HCT116 (cell line): ENCODE measurements at regions not wholly inside any gene's neighbourhood (a gene's known extent, or its start where the extent isn't known, plus 50 kb on each side); places are given as distances from the start of the nearest gene placed in this dataset.

Experiments used
- ATAC-seq: fragments of 200-7000 bp; cut with Tn5 transposase; 2 replicates; pipeline ENCODE4 v1.9.1; 2020; ENCODE audit warnings: mild to moderate bottlenecking, moderate library complexity
- BruUV-seq: library from RNA; stranded (reverse); fragments of 400-500 nt; replicated peaks from 2 replicates; lab custom pipeline; 2021; lab: Mats Ljungman, UMichigan
- CTCF ChIA-PET: fragments of 300-600 bp; sonication (Branson Sonifier 250); formaldehyde crosslinking; loops from one replicate; lab custom pipeline; 2021; ENCODE audit warnings: antibody characterized with exemption; lab: Charles Lee
- POLR2A ChIA-PET: fragments of 300-600, 350-600 bp; sonication (Branson Sonifier 250); formaldehyde crosslinking; loops from one replicate; lab custom pipeline; 2021; ENCODE audit warnings: antibody characterized with exemption; lab: Charles Lee
- RAD21 ChIA-PET, 2 experiments: fragments of 300-600 bp; sonication (Branson Sonifier 250); formaldehyde crosslinking; loops; one replicate each; lab custom pipeline; 2023; ENCODE audit warnings: low total read pairs in 2 of 2; ENCODE audit not compliant: uncharacterized antibody in 2 of 2, unreplicated experiment in 2 of 2, low non-redundant PET in 1 of 2; lab: Charles Lee
- DNase-seq: peaks from one replicate; pipeline ENCODE4 v3.0.0-alpha.2; 2010; ENCODE audit warnings: low read depth, low spot score
- H2AFZ ChIP-seq: fragments of 200-600 bp; shearing (Covaris generic), sonication (generic); 2 replicates; pipeline ENCODE4 v1.6.1; 2017; ENCODE audit warnings: low read depth, mixed run types, mixed read lengths, antibody characterized with exemption, low read length; ENCODE audit not compliant: poor library complexity, severe bottlenecking
- H3K27ac ChIP-seq: 2 replicates; pipeline ENCODE4 v1.5.1; 2012; ENCODE audit warnings: low read depth, low read length
- H3K27me3 ChIP-seq: fragments of 200-600 bp; sonication (generic); 2 replicates; pipeline ENCODE4 v1.6.1; 2016; ENCODE audit warnings: mixed run types, low read length, mixed read lengths; ENCODE audit not compliant: insufficient read depth
- H3K36me3 ChIP-seq, 2 experiments: fragments of 200-500 bp in 1 of 2; fragments of 200-600 bp in 1 of 2; sonication (Bioruptor generic) in 1 of 2; sonication (generic) in 1 of 2; 2 replicates each; pipeline versions ENCODE4 v1.5.1 to v1.6.1; 2014 to 2016; ENCODE audit warnings: low read length in 2 of 2, inconsistent platforms in 1 of 2, mixed read lengths in 1 of 2, mixed run types in 1 of 2; ENCODE audit not compliant: insufficient read depth in 2 of 2, control insufficient read depth in 1 of 2
- H3K4me1 ChIP-seq, 2 experiments: fragments of 200-600 bp in 1 of 2; sonication (generic) in 1 of 2; 2 replicates each; pipeline versions ENCODE4 v1.5.1 to v1.6.1; 2012 to 2017; ENCODE audit warnings: low read length in 2 of 2, inconsistent platforms in 1 of 2, mild to moderate bottlenecking in 1 of 2, mixed read lengths in 1 of 2, mixed run types in 1 of 2, moderate library complexity in 1 of 2; ENCODE audit not compliant: insufficient read depth in 2 of 2, control insufficient read depth in 1 of 2
- H3K4me2 ChIP-seq: fragments of 200-600 bp; sonication (generic); 2 replicates; pipeline ENCODE4 v1.6.1; 2017; ENCODE audit warnings: mixed run types, low read length, mixed read lengths
- H3K4me3 ChIP-seq, 2 experiments: fragments of 200-600 bp in 1 of 2; sonication (generic) in 1 of 2; replicated peaks in 1 of 2; 2 replicates each; pipeline ENCODE4 v1.5.1; 2011 to 2016; ENCODE audit warnings: low read length in 2 of 2, control low read depth in 1 of 2, low read depth in 1 of 2, mild to moderate bottlenecking in 1 of 2, mixed read lengths in 1 of 2, mixed run types in 1 of 2
- H3K79me2 ChIP-seq: fragments of 200-600 bp; sonication (generic); 2 replicates; pipeline ENCODE4 v1.6.1; 2017; ENCODE audit warnings: mild to moderate bottlenecking, mixed run types, low read length, moderate library complexity, mixed read lengths; ENCODE audit not compliant: insufficient read depth
- H3K9ac ChIP-seq: fragments of 200-600 bp; sonication (generic); 2 replicates; pipeline ENCODE4 v1.6.1; 2016; ENCODE audit warnings: low read length, mixed read lengths
- H3K9me2 ChIP-seq: fragments of 200-600 bp; sonication (generic), shearing (Covaris generic); 2 replicates; pipeline ENCODE4 v1.6.1; 2017; ENCODE audit warnings: mixed run types, mild to moderate bottlenecking, moderate library complexity; ENCODE audit not compliant: insufficient read depth
- H3K9me3 ChIP-seq, 2 experiments: fragments of 200-500 bp in 1 of 2; fragments of 200-600 bp in 1 of 2; sonication (Bioruptor generic) in 1 of 2; sonication (generic) in 1 of 2; 2 replicates each; pipeline ENCODE4 v1.6.1; 2014 to 2017; ENCODE audit warnings: low read length in 2 of 2, mixed read lengths in 2 of 2, inconsistent platforms in 1 of 2, low read depth in 1 of 2, mild to moderate bottlenecking in 1 of 2, mixed run types in 1 of 2, moderate library complexity in 1 of 2; ENCODE audit not compliant: control insufficient read depth in 1 of 2, insufficient read depth in 1 of 2
- H4K20me1 ChIP-seq: fragments of 200-600 bp; sonication (generic), shearing (Covaris generic); 2 replicates; pipeline ENCODE4 v1.6.1; 2017; ENCODE audit warnings: mixed run types, mild to moderate bottlenecking, moderate library complexity; ENCODE audit not compliant: insufficient read depth
- CBX3 ChIP-seq: IDR thresholded peaks from 2 replicates; pipeline ENCODE4 v1.6.1; 2012; ENCODE audit warnings: low read depth
- CEBPB ChIP-seq: IDR thresholded peaks from 2 replicates; pipeline ENCODE4 v1.6.1; 2012; ENCODE audit warnings: low read depth
- EGR1 ChIP-seq: IDR thresholded peaks from 2 replicates; pipeline ENCODE4 v1.6.1; 2012; ENCODE audit warnings: low read depth
- EZH2phosphoT487 ChIP-seq: fragments of 200-600 bp; IDR thresholded peaks from 2 replicates; pipeline ENCODE4 v1.6.1; 2018; ENCODE audit warnings: antibody characterized with exemption, borderline replicate concordance
- JUND ChIP-seq: IDR thresholded peaks from 2 replicates; pipeline ENCODE4 v1.6.1; 2012
- POLR2A ChIP-seq: IDR thresholded peaks from 2 replicates; pipeline ENCODE4 v1.7.0; 2011; ENCODE audit warnings: borderline replicate concordance; ENCODE audit not compliant: insufficient read depth, insufficient read length; ENCODE audit errors: extremely low read depth
- POLR2AphosphoS5 ChIP-seq: IDR thresholded peaks from 2 replicates; pipeline ENCODE4 v1.6.1; 2011; ENCODE audit warnings: mild to moderate bottlenecking, low read depth, low read length, moderate library complexity
- RAD21 ChIP-seq: IDR thresholded peaks from 2 replicates; pipeline ENCODE4 v1.6.1; 2012; ENCODE audit warnings: low read depth, mild to moderate bottlenecking
- SIN3A ChIP-seq: IDR thresholded peaks from 2 replicates; pipeline ENCODE4 v1.6.1; 2012; ENCODE audit warnings: low read depth
- SP1 ChIP-seq: IDR thresholded peaks from 2 replicates; pipeline ENCODE4 v1.6.1; 2012; ENCODE audit warnings: low read depth
- SRF ChIP-seq: IDR thresholded peaks from 2 replicates; pipeline ENCODE4 v1.6.1; 2012; ENCODE audit warnings: low read depth
- TCF7L2 ChIP-seq: IDR thresholded peaks from 2 replicates; pipeline ENCODE4 v1.7.0; 2011; ENCODE audit warnings: borderline replicate concordance, inconsistent platforms; ENCODE audit not compliant: insufficient read depth, insufficient read length; ENCODE audit errors: extremely low read depth
- YY1 ChIP-seq: IDR thresholded peaks from 2 replicates; pipeline ENCODE4 v1.6.1; 2011; ENCODE audit warnings: low read length, low read depth, moderate library complexity, mild to moderate bottlenecking; ENCODE audit not compliant: insufficient replicate concordance; ENCODE audit errors: extremely low read depth
- ZNF274 ChIP-seq: fragments of 200-500 bp; sonication (Bioruptor generic); IDR thresholded peaks from 2 replicates; pipeline ENCODE4 v1.6.1; 2014; ENCODE audit warnings: mild to moderate bottlenecking, low read depth, low read length, inconsistent platforms
- intact Hi-C: fragments of 100-400 bp; cut with micrococcal nuclease; formaldehyde crosslinking; loops from 2 replicates; pipeline ENCODE4 v1.10.0; 2022
- TF ChIP-seq, protein P1 (sequence below): IDR thresholded peaks from 2 replicates; pipeline ENCODE4 v1.6.1; 2011; ENCODE audit warnings: mild to moderate bottlenecking, low read length, moderate library complexity; ENCODE audit not compliant: insufficient replicate concordance; ENCODE audit errors: extremely low read depth
- TF ChIP-seq, protein P2 (sequence below), 3 experiments: fragments of 200-600 bp in 1 of 3; sonication (generic) in 1 of 3; IDR thresholded peaks in 2 of 3; conservative IDR thresholded peaks in 1 of 3; 2 replicates each; pipeline ENCODE4 v1.5.1; 2012 to 2017; ENCODE audit warnings: low read depth in 2 of 3, low read length in 2 of 3, antibody characterized with exemption in 1 of 3, borderline replicate concordance in 1 of 3, control low read depth in 1 of 3, mild to moderate bottlenecking in 1 of 3, mixed read lengths in 1 of 3, mixed run types in 1 of 3, moderate library complexity in 1 of 3; ENCODE audit not compliant: insufficient read depth in 1 of 3
- TF ChIP-seq, protein P3 (sequence below): IDR thresholded peaks from 2 replicates; pipeline ENCODE4 v1.6.1; 2012

- TF ChIP-seq, protein P1, sequence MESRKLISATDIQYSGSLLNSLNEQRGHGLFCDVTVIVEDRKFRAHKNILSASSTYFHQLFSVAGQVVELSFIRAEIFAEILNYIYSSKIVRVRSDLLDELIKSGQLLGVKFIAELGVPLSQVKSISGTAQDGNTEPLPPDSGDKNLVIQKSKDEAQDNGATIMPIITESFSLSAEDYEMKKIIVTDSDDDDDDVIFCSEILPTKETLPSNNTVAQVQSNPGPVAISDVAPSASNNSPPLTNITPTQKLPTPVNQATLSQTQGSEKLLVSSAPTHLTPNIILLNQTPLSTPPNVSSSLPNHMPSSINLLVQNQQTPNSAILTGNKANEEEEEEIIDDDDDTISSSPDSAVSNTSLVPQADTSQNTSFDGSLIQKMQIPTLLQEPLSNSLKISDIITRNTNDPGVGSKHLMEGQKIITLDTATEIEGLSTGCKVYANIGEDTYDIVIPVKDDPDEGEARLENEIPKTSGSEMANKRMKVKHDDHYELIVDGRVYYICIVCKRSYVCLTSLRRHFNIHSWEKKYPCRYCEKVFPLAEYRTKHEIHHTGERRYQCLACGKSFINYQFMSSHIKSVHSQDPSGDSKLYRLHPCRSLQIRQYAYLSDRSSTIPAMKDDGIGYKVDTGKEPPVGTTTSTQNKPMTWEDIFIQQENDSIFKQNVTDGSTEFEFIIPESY: no peak
- no peak for TF ChIP-seq CBX3
- no peak for TF ChIP-seq SP1
- no peak for TF ChIP-seq POLR2AphosphoS5
- no peak for TF ChIP-seq SIN3A
- TF ChIP-seq ZNF274: no peak
- no peak for TF ChIP-seq TCF7L2
- TF ChIP-seq RAD21: no peak
- no peak for TF ChIP-seq CEBPB
Measured at GRCh38 chr2:191617575-191617974, 60.4 kb upstream of the NABP1 start (continued).

- no peak overlapping the region for H2AFZ ChIP-seq
- H3K4me2 ChIP-seq: no peak overlapping the region
- no peak for DNase-seq
- H4K20me1 ChIP-seq: no peaks in the 10 kb centered on the region
- no peaks in the 10 kb centered on the region for H3K9me3 ChIP-seq
- no peaks in the 10 kb centered on the region for H3K9me2 ChIP-seq
- no peak overlapping the region for H3K4me3 ChIP-seq
- intact Hi-C loops: no loop called here
- H3K4me1 ChIP-seq: no peaks in the 10 kb centered on the region
- no TSS peak for BruUV-seq
- ChIA-PET POLR2A (no interaction called here), RAD21 (no interaction called here), CTCF (no interaction called here)
- H3K27ac ChIP-seq: no peak overlapping the region
- no peaks in the 10 kb centered on the region for H3K27me3 ChIP-seq
- no peak for ATAC-seq
- H3K79me2 ChIP-seq: no peaks in the 10 kb centered on the region
- no peak overlapping the region for H3K9ac ChIP-seq
- TF ChIP-seq, protein P2, sequence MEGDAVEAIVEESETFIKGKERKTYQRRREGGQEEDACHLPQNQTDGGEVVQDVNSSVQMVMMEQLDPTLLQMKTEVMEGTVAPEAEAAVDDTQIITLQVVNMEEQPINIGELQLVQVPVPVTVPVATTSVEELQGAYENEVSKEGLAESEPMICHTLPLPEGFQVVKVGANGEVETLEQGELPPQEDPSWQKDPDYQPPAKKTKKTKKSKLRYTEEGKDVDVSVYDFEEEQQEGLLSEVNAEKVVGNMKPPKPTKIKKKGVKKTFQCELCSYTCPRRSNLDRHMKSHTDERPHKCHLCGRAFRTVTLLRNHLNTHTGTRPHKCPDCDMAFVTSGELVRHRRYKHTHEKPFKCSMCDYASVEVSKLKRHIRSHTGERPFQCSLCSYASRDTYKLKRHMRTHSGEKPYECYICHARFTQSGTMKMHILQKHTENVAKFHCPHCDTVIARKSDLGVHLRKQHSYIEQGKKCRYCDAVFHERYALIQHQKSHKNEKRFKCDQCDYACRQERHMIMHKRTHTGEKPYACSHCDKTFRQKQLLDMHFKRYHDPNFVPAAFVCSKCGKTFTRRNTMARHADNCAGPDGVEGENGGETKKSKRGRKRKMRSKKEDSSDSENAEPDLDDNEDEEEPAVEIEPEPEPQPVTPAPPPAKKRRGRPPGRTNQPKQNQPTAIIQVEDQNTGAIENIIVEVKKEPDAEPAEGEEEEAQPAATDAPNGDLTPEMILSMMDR (IDR thresholded peaks at IDR 0.05 in 2 of 3, conservative IDR thresholded peaks at IDR 0.05 in 1 of 3; ENCODE audit: borderline replicate concordance in 1 of 3, insufficient read depth in 1 of 3, low read depth in 2 of 3, low read length in 2 of 3): no peak
- TF ChIP-seq SRF (no peak), RAD21 (no peak), POLR2A (no peak), JUND (no peak), EGR1 (no peak), CBX3 (no peak), YY1 (no peak), SP1 (no peak), SIN3A (no peak), EZH2phosphoT487 (no peak)
- TF ChIP-seq, protein P3, sequence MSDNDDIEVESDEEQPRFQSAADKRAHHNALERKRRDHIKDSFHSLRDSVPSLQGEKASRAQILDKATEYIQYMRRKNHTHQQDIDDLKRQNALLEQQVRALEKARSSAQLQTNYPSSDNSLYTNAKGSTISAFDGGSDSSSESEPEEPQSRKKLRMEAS: no peak
- H3K36me3 ChIP-seq: no peaks in the 10 kb centered on the region
Measured at GRCh38 chr2:191618046-191618780, 59.7 kb upstream of the NABP1 start.
